Endothelial cell (in vitro differentiated cells): ENCODE measurements at regions not wholly inside any gene's neighbourhood (a gene's known extent, or its start where the extent isn't known, plus 50 kb on each side); places are given as distances from the start of the nearest gene placed in this dataset.

ENCODE experiments used
- DNase-seq: peaks from one replicate; pipeline ENCODE4 v3.0.0; 2021; ENCODE audit warnings: low spot score
- H3K27ac Mint-ChIP-seq: one replicate; pipeline ENCODE4 v1.8.0; 2021; ENCODE audit warnings: mixed read lengths, inconsistent platforms; ENCODE audit not compliant: unreplicated experiment
- H3K27me3 Mint-ChIP-seq: one replicate; pipeline ENCODE4 v1.8.0; 2021; ENCODE audit warnings: mild to moderate bottlenecking, moderate library complexity, mixed read lengths, inconsistent platforms; ENCODE audit not compliant: unreplicated experiment
- H3K36me3 Mint-ChIP-seq: one replicate; pipeline ENCODE4 v1.8.0; 2021; ENCODE audit warnings: mild to moderate bottlenecking, low read depth, mixed read lengths, inconsistent platforms; ENCODE audit not compliant: unreplicated experiment
- H3K4me1 Mint-ChIP-seq: one replicate; pipeline ENCODE4 v1.8.0; 2021; ENCODE audit warnings: mild to moderate bottlenecking, mixed read lengths, inconsistent platforms; ENCODE audit not compliant: unreplicated experiment
- H3K4me3 Mint-ChIP-seq: one replicate; pipeline ENCODE4 v1.8.0; 2021; ENCODE audit warnings: mild to moderate bottlenecking, mixed read lengths, inconsistent platforms; ENCODE audit not compliant: unreplicated experiment
- H3K9me3 Mint-ChIP-seq: one replicate; pipeline ENCODE4 v1.8.0; 2021; ENCODE audit warnings: mixed read lengths, inconsistent platforms; ENCODE audit not compliant: unreplicated experiment
- CTCF ChIP-seq: fragments of 200-600 bp; sonication (generic); IDR thresholded peaks from one replicate; pipeline ENCODE4 v1.5.0; 2021; ENCODE audit warnings: antibody characterized with exemption; ENCODE audit not compliant: unreplicated experiment

- Mint-ChIP-seq H3K36me3 (no peaks in the 10 kb centered on the region), H3K4me1 (no peaks in the 10 kb centered on the region), H3K9me3 (no peaks in the 10 kb centered on the region), H3K27ac (no peak overlapping the region), H3K27me3 (peaks cover 4% of the 10 kb centered on the region), H3K4me3 (no peak overlapping the region)
- DNase-seq = no peak
- no peak for TF ChIP-seq CTCF
Observed at GRCh38 chr16:6309271-6309670, 1023.4 kb upstream of the RBFOX1 start.

GRCh38 chr16:6308176-6308575 is 1024.5 kb upstream of the RBFOX1 start:
- H3K27me3 Mint-ChIP-seq = peaks cover 3% of the 10 kb centered on the region
- no peaks in the 10 kb centered on the region for H3K4me1 Mint-ChIP-seq
- H3K27ac Mint-ChIP-seq = no peak overlapping the region
- H3K4me3 Mint-ChIP-seq = no peak overlapping the region
- no peaks in the 10 kb centered on the region for H3K36me3 Mint-ChIP-seq
- no peak for TF ChIP-seq CTCF
- DNase-seq = no peak
- H3K9me3 Mint-ChIP-seq = no peaks in the 10 kb centered on the region

- H3K27ac Mint-ChIP-seq = no peak overlapping the region
- H3K27me3 Mint-ChIP-seq = no peaks in the 10 kb centered on the region
- no peak for DNase-seq
- no peaks in the 10 kb centered on the region for H3K4me1 Mint-ChIP-seq
- no peak overlapping the region for H3K4me3 Mint-ChIP-seq
- no peak for TF ChIP-seq CTCF
- H3K9me3 Mint-ChIP-seq = peaks cover 8% of the 10 kb centered on the region
- H3K36me3 Mint-ChIP-seq = no peaks in the 10 kb centered on the region
Observed at GRCh38 chr16:6300523-6300922, 1032.1 kb upstream of the RBFOX1 start.

- DNase-seq = no peak
Observed at GRCh38 chr16:6297666-6298410, 1034.8 kb upstream of the RBFOX1 start.

More at GRCh38 chr16:6297666-6298410, 1034.8 kb upstream of the RBFOX1 start:
- Mint-ChIP-seq H3K36me3 (no peaks in the 10 kb centered on the region), H3K4me1 (peaks cover 4% of the 10 kb centered on the region), H3K27ac (no peak overlapping the region), H3K27me3 (no peaks in the 10 kb centered on the region), H3K9me3 (peaks cover 8% of the 10 kb centered on the region), H3K4me3 (no peak overlapping the region)
- TF ChIP-seq CTCF = no peak
